HepG2 (cell line): ENCODE measurements at regions not wholly inside any gene's neighbourhood (a gene's known extent, or its start where the extent isn't known, plus 50 kb on each side); places are given as distances from the start of the nearest gene placed in this dataset.

ENCODE experiments used
- CCDC6 ChIP-seq: sonication (generic); formaldehyde crosslinking; IDR thresholded peaks from 2 replicates; pipeline ENCODE4 v1.8.1; 2022; ENCODE audit warnings: mild to moderate bottlenecking, missing genetic modification reagents, moderate library complexity
- CEBPB ChIP-seq: IDR thresholded peaks from 2 replicates; pipeline ENCODE4 v1.6.1; 2011; ENCODE audit warnings: low read depth, low read length, improper control_type of control experiment, borderline replicate concordance
- FOXP1 ChIP-seq, 2 experiments: fragments of 450-650 bp in 1 of 2; IDR thresholded peaks; 2 replicates each; pipeline ENCODE4 v1.6.1; 2017 to 2018; ENCODE audit warnings: antibody characterized with exemption in 1 of 2
- IRX3 ChIP-seq: sonication (generic); formaldehyde crosslinking; IDR thresholded peaks from 2 replicates; pipeline ENCODE4 v1.8.1; 2023; ENCODE audit warnings: mild to moderate bottlenecking, low read depth, missing genetic modification reagents, borderline replicate concordance
- KDM5A ChIP-seq: fragments of 200-600 bp; sonication (generic); IDR thresholded peaks from 2 replicates; pipeline ENCODE4 v1.7.0; 2018; ENCODE audit warnings: antibody characterized with exemption, mild to moderate bottlenecking, low read length, borderline replicate concordance
- NR1H2 ChIP-seq: sonication (generic); formaldehyde crosslinking; IDR thresholded peaks from 2 replicates; pipeline ENCODE4 v1.8.1; 2022; ENCODE audit warnings: low read depth, missing genetic modification reagents, borderline replicate concordance
- NR2C2 ChIP-seq: sonication (generic); formaldehyde crosslinking; IDR thresholded peaks from 2 replicates; pipeline ENCODE4 v1.4.0; 2020; ENCODE audit warnings: missing genetic modification reagents, mild to moderate bottlenecking, moderate library complexity, borderline replicate concordance
- SMAD3 ChIP-seq: sonication (generic); formaldehyde crosslinking; IDR thresholded peaks from 2 replicates; pipeline ENCODE4 v1.4.0; 2020; ENCODE audit warnings: missing genetic modification reagents
- SP1 ChIP-seq, 2 experiments: fragments of 450-650 bp in 1 of 2; sonication (generic) in 1 of 2; formaldehyde crosslinking in 1 of 2; IDR thresholded peaks; 2 replicates each; pipeline versions ENCODE4 v1.4.0 to v1.6.1; 2016 to 2020; ENCODE audit warnings: missing genetic modification reagents in 1 of 2
- SSRP1 ChIP-seq: IDR thresholded peaks from 2 replicates; pipeline ENCODE4 v1.6.1; 2016; ENCODE audit warnings: control low read depth
- YY1 ChIP-seq: IDR thresholded peaks from 2 replicates; pipeline ENCODE4 v1.6.1; 2011; ENCODE audit warnings: low read length, low read depth, moderate library complexity, mild to moderate bottlenecking; ENCODE audit not compliant: insufficient read depth, insufficient replicate concordance
- ZFP36L1 ChIP-seq: sonication (generic); formaldehyde crosslinking; IDR thresholded peaks from 2 replicates; pipeline ENCODE4 v1.8.0; 2022; ENCODE audit warnings: mild to moderate bottlenecking, missing genetic modification reagents, moderate library complexity
- ZNF230 ChIP-seq: sonication (generic); formaldehyde crosslinking; IDR thresholded peaks from 2 replicates; pipeline ENCODE4 v1.4.0; 2020; ENCODE audit warnings: mild to moderate bottlenecking, missing genetic modification reagents
- ZNF468 ChIP-seq: sonication (generic); formaldehyde crosslinking; IDR thresholded peaks from 2 replicates; pipeline ENCODE4 v1.8.0; 2022; ENCODE audit warnings: mild to moderate bottlenecking, moderate library complexity, missing genetic modification reagents
- ZNF484 ChIP-seq: sonication (generic); formaldehyde crosslinking; IDR thresholded peaks from 2 replicates; pipeline ENCODE4 v1.5.1; 2020; ENCODE audit warnings: mild to moderate bottlenecking, low read depth, missing genetic modification reagents, borderline replicate concordance
- ZNF530 ChIP-seq: sonication (generic); formaldehyde crosslinking; IDR thresholded peaks from 2 replicates; pipeline ENCODE4 v1.5.0; 2020; ENCODE audit warnings: low read depth, mild to moderate bottlenecking, missing genetic modification reagents
- ZNF547 ChIP-seq: sonication (generic); formaldehyde crosslinking; IDR thresholded peaks from 2 replicates; pipeline ENCODE4 v1.5.1; 2020; ENCODE audit warnings: mild to moderate bottlenecking, missing genetic modification reagents
- ZNF781 ChIP-seq: sonication (generic); formaldehyde crosslinking; IDR thresholded peaks from 2 replicates; pipeline ENCODE4 v1.5.1; 2020; ENCODE audit warnings: borderline replicate concordance, mild to moderate bottlenecking, missing genetic modification reagents; ENCODE audit errors: not compliant biosample characterization
- ZNF891 ChIP-seq: sonication (generic); formaldehyde crosslinking; IDR thresholded peaks from 2 replicates; pipeline ENCODE4 v1.5.0; 2020; ENCODE audit warnings: mild to moderate bottlenecking, missing genetic modification reagents
- ZSCAN25 ChIP-seq: sonication (generic); formaldehyde crosslinking; IDR thresholded peaks from 2 replicates; pipeline ENCODE4 v1.8.0; 2022; ENCODE audit warnings: mild to moderate bottlenecking, missing genetic modification reagents
- TF ChIP-seq, protein P1 (sequence below): sonication (generic); formaldehyde crosslinking; IDR thresholded peaks from 2 replicates; pipeline ENCODE4 v1.5.0; 2020; ENCODE audit warnings: mild to moderate bottlenecking, missing genetic modification reagents
- TF ChIP-seq, protein P2 (sequence below): sonication (generic); formaldehyde crosslinking; IDR thresholded peaks from 2 replicates; pipeline ENCODE4 v1.4.0; 2020; ENCODE audit warnings: missing genetic modification reagents
- TF ChIP-seq, protein P3 (sequence below): sonication (generic); formaldehyde crosslinking; IDR thresholded peaks from 2 replicates; pipeline ENCODE4 v1.8.1; 2023; ENCODE audit warnings: mild to moderate bottlenecking, missing genetic modification reagents, borderline replicate concordance
- TF ChIP-seq, protein P4 (sequence below): sonication (generic); formaldehyde crosslinking; IDR thresholded peaks from 2 replicates; pipeline ENCODE4 v1.4.0; 2020; ENCODE audit warnings: missing genetic modification reagents

DNA sequence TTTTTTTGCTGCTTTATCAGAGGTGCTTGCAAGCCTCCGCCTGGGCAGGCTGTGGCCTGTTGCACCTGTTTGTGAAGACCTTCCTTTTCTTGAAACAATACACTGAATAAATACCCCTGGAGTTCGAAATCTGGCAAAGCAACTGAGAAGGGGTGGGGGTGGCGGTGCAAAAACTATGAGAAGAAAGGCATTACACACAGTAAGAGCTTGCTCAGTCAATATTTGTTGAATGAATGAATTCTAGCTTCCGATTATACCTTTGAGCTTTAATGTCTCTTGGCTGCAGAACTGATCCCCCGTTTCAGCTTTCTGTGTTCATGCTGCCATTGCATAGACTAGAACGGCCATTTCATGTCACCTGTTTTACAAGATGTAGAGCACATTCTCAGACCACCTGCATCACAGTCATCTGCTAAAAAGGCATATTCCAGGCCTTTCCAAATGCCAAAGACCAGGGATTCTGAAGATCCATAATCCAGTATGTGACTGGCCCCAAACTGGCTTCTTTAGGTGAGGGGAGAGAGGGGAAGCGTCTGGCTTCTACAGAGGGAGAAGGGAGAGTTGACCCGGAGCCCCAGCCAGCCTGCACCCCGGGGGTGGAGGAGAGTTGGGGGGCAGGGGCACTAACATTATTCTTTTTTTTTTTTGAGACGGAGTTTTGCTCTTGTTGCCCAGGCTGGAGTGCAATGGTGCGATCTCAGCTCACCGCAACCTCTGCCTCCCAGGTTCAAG is 111.5 kb downstream of the ETS2 start (continued):
- no peak for TF ChIP-seq ZNF891 (CRISPR knock-in tag)
- peak; percentile 86; the same call in 1 of the 2 replicates for TF ChIP-seq ZSCAN25 (CRISPR knock-in tag)
- TF ChIP-seq SSRP1 (CRISPR knock-in tag): no peak
- TF ChIP-seq KDM5A: no peak
- TF ChIP-seq CCDC6 (CRISPR knock-in tag): no peak
- TF ChIP-seq, protein P1, sequence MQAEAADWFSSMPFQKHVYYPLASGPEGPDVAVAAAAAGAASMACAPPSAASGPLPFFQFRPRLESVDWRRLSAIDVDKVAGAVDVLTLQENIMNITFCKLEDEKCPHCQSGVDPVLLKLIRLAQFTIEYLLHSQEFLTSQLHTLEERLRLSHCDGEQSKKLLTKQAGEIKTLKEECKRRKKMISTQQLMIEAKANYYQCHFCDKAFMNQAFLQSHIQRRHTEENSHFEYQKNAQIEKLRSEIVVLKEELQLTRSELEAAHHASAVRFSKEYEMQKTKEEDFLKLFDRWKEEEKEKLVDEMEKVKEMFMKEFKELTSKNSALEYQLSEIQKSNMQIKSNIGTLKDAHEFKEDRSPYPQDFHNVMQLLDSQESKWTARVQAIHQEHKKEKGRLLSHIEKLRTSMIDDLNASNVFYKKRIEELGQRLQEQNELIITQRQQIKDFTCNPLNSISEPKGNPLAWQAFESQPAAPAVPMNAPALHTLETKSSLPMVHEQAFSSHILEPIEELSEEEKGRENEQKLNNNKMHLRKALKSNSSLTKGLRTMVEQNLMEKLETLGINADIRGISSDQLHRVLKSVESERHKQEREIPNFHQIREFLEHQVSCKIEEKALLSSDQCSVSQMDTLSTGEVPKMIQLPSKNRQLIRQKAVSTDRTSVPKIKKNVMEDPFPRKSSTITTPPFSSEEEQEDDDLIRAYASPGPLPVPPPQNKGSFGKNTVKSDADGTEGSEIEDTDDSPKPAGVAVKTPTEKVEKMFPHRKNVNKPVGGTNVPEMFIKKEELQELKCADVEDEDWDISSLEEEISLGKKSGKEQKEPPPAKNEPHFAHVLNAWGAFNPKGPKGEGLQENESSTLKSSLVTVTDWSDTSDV (CRISPR knock-in tag): no peak
- TF ChIP-seq ZNF781 (CRISPR knock-in tag): no peak
- TF ChIP-seq, protein P2, sequence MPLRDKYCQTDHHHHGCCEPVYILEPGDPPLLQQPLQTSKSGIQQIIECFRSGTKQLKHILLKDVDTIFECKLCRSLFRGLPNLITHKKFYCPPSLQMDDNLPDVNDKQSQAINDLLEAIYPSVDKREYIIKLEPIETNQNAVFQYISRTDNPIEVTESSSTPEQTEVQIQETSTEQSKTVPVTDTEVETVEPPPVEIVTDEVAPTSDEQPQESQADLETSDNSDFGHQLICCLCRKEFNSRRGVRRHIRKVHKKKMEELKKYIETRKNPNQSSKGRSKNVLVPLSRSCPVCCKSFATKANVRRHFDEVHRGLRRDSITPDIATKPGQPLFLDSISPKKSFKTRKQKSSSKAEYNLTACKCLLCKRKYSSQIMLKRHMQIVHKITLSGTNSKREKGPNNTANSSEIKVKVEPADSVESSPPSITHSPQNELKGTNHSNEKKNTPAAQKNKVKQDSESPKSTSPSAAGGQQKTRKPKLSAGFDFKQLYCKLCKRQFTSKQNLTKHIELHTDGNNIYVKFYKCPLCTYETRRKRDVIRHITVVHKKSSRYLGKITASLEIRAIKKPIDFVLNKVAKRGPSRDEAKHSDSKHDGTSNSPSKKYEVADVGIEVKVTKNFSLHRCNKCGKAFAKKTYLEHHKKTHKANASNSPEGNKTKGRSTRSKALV (CRISPR knock-in tag): no peak
- no peak for TF ChIP-seq ZNF547 (CRISPR knock-in tag)
- TF ChIP-seq FOXP1 (IDR thresholded peaks at IDR 0.05): no peak
- TF ChIP-seq FOXP1 (CRISPR knock-in tag; IDR thresholded peaks at IDR 0.05): peak; percentile 81
- no peak for TF ChIP-seq NR2C2 (CRISPR knock-in tag)
- TF ChIP-seq, protein P3, sequence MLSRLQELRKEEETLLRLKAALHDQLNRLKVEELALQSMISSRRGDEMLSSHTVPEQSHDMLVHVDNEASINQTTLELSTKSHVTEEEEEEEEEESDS (CRISPR knock-in tag): no peak
- no peak for TF ChIP-seq CEBPB
- TF ChIP-seq NR1H2: no peak
- TF ChIP-seq IRX3 (CRISPR knock-in tag): no peak
- TF ChIP-seq ZFP36L1 (CRISPR knock-in tag): no peak
- TF ChIP-seq YY1: peak; percentile 66
- TF ChIP-seq SP1 (IDR thresholded peaks at IDR 0.05): no peak
- no peak for TF ChIP-seq SP1 (CRISPR knock-in tag; IDR thresholded peaks at IDR 0.05)
- no peak for TF ChIP-seq ZNF230 (CRISPR knock-in tag)
- no peak for TF ChIP-seq ZNF468 (CRISPR knock-in tag)
- no peak for TF ChIP-seq ZNF530 (CRISPR knock-in tag)
- no peak for TF ChIP-seq ZNF484
- TF ChIP-seq, protein P4, sequence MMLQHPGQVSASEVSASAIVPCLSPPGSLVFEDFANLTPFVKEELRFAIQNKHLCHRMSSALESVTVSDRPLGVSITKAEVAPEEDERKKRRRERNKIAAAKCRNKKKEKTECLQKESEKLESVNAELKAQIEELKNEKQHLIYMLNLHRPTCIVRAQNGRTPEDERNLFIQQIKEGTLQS (CRISPR knock-in tag): no peak; the same call in 1 of the 2 replicates
- no peak for TF ChIP-seq SMAD3
